Bone marrow (tissue), 2 donors: ENCODE measurements at regions not wholly inside any gene's neighbourhood (a gene's known extent, or its start where the extent isn't known, plus 50 kb on each side); places are given as distances from the start of the nearest gene placed in this dataset.

Experiments
- DNase-seq, 2 donors: peaks; one replicate each; lab custom pipeline; 2025; lab: John Stamatoyannopoulos, UW

- no peak for DNase-seq
Observed at GRCh38 chr9:107994648-107995047, 505.1 kb upstream of the KLF4 start.

- no peak for DNase-seq
Observed at GRCh38 chr9:107992271-107992670, 502.7 kb upstream of the KLF4 start.

DNA sequence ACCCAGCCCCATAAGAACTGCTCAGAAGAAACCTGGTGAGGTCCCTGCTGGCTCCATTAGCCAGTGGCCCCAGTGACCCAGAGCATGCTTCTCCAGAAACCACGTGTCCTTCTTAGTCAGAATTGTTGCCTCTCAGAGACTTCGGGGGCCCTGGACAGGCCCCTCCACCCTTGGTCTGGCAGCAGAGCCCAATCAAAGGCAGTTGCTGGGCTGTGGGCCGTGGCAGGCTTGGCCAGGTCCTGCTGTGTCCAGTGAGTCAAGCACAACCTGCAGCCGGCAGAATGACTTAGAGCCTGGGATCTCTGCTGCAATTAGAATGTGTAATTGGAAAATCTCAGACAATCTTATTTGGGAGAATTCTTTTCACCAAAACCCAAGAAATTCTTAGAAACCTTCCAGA, 502.0 kb upstream of the KLF4 start:
- DNase-seq = no peak

- no peak for DNase-seq
Observed at GRCh38 chr9:107989544-107989943, 500.0 kb upstream of the KLF4 start.

DNA sequence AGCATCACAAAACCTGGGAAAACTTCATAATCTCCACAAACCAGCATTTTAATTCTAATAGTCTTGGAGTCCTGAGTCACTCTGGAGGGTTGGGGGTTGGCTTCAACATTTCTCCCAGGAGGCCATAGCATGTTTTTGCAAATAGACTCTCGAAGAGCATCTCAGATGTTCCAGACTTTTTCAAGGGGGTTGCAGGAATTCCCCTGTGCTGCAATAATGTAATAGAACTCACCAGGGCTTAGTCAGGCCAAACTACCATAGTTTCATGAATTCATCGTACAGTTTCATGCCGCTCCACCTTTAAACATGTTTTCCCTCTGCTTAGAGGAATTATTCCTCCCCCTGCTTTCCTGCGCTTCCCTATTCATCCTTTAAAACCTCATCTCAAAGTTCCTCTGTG, 499.5 kb upstream of the KLF4 start:
- DNase-seq = no peak

GRCh38 chr9:107984956-107985355, 495.4 kb upstream of the KLF4 start:
- no peak for DNase-seq

DNA sequence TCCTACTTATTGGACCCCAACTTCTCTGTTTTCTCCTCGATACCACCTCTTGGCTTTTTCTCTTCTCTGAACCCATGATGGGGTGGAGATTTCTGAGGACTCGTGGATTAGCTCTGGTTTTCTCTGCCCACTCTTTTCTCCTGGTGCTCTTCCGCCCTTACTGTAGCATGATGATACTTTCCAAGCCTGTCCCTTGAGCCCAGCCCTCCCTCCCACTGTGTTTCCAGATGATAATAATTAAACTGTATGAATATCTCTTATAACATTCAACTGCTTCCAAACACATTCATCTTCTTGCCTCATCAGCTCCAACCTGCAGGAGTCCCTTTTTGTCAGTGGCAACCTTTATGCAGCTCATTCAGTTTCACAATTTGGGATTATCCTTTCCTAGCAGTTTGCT, 494.2 kb upstream of the KLF4 start:
- no peak for DNase-seq

DNA sequence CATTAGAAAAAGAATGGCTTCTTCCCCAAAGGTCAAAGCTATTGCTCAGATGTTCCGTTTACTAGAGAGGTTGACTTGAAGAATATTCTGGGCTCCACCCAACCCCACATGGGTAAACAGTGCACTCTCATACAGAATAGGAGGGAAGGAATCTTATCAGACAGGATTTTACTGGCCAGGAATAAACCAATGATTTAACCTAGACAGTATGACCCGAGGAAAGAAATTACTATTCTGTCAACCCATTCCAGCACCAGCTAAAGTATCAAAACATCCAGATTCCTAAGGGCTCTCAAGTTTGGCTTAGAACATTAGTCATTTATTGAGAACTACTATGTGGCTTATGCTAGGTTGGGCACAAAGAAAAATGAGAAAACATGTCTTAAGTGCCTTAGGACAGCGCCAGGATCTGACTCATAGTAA, 493.6 kb upstream of the KLF4 start:
- DNase-seq = no peak

- DNase-seq = no peak
Observed at GRCh38 chr9:107982745-107983144, 493.2 kb upstream of the KLF4 start.

DNA sequence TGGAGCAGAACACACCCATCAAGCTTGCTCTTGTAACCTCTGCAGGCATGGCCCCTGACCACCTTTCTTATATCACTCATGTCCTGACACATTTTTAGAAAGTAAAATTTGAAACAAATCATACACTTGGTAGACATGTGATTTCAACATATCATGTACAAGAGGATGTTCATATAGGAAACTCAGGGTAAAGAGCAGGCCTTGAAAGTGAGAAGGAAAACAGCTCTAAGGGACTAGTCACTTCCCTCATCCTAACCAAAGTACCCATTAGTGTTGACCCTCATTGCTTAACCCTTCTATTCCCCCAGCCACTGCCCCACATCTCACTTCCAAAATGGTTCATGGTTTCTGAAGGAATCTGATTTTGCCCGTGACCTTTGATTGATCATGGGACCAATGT, 492.4 kb upstream of the KLF4 start:
- DNase-seq = no peak

DNA sequence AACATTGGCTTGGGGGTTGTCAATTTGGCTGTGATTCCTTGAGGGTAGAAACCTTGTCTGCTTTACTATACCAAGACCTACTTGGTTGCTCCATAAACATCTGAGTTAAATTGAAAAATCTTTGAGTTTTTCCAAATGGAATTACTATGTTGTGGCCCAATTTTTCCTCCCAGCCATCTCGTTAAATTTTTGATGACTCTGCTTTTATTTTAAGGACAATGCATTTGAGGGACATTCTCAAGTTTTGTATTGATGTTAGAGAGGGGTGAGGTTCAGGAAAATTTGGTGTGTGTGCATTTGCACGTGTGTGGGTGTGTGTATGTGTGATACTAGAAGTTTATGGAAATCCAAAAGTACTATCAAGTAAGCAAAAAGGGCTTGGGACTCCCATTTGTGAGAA, 491.4 kb upstream of the KLF4 start:
- no peak for DNase-seq

- peak in 1 of 2 donors; percentile 9 for DNase-seq
Observed at GRCh38 chr9:107976767-107977166, 487.2 kb upstream of the KLF4 start.

GRCh38 chr9:107975426-107976010, 485.9 kb upstream of the KLF4 start:
- DNase-seq = no peak

GRCh38 chr9:107973451-107973850, 483.9 kb upstream of the KLF4 start:
- DNase-seq = no peak

DNA sequence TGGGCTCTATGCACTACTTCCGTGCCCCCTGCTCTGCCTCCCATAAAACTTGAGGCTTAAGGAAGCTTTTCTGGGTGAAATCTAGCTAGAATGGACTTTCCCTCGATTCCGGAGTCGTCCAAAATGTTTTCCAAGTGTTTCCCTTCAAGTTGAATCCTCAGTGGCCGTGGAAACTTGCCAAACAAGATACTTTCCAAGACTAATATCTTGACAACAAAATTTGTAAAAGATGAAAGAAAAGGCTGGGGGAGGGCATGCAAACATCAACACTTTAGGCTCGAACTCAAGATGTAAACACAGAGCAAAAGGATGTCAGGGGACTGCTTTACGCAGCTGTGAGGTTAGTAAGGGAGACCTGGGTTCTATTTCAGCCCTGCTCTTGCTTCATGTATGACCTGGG, 482.8 kb upstream of the KLF4 start:
- no peak for DNase-seq

- DNase-seq = no peak
Observed at GRCh38 chr9:107971241-107971640, 481.7 kb upstream of the KLF4 start.

- no peak for DNase-seq
Observed at GRCh38 chr9:107970726-107971125, 481.2 kb upstream of the KLF4 start.

DNA sequence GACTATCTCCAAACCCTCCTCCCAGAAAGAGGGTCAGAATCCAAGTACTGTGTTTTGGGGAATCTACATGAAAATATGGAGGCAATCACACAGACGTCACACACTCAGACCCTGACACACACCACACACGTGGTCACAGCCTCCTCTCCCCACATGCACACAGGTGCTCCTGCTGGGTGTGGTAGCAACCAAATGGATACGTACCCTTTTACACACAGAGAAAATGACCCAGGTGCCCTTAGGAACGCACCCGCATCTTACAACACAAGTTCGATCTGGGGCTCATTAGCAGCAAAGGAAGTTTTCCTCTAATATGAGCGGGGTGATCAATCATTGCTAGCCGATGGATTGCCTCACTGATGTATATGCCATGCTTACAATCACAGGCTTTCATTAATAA, 480.2 kb upstream of the KLF4 start:
- DNase-seq = no peak

DNA sequence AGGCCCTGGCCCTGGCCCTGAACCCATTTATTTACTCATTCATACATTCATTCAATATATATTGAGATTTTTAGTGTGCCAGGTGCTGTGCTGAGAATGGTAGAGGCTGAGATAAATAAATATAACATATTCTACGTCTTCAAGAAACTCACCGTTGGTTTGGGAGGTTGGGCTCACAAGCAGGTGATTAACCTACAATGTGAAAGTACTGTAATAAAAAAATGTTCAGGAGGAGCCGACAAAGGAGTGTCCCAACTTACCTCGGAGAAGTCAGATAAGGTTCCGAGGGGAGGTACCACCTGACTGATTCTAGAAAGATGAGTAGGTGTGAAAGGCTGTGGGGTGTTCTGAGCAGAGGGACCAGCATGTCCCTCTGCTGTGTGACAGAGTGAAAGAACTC, 479.6 kb upstream of the KLF4 start:
- no peak for DNase-seq

GRCh38 chr9:107963246-107963645, 473.7 kb upstream of the KLF4 start:
- no peak for DNase-seq

DNA sequence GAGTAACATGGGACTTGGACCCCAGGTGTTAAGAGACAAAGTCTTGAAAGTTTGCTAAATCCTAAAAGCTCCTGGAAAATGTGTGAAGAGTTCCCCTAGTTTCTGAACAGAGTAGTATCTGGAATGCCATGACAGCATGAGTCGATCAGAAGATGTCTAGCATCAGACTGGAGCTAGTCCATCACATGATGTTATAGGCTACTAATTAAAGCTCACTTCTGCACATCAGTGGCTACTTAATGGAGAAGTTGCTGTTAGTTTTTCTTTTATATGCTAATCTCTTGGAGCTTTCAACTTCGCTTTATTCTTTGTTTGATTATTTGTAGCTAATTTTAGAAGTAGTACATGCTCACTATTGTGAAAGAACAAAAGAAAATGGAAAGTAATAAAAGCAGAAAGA, 471.3 kb upstream of the KLF4 start:
- DNase-seq = no peak

DNA sequence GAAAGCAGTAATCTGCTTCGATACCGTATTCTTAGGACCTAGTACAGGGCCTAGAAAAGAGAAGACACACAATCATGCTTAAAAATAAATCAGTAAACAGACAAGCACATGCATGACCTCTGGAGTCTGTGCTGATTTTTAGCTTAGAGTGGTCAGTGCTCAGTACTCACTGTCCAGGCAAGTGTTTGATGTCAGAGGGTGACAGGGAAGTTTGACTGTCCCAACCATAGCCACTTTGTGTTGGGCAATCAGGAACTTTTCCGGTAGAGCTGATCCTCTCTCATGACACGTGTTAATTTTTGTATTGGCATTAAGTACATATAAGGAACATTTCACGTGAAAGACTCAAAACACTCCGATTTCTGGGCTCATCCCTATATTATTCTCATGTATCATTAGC, 464.7 kb upstream of the KLF4 start:
- DNase-seq = no peak

- DNase-seq = no peak
Observed at GRCh38 chr9:107953556-107954125, 464.1 kb upstream of the KLF4 start.

- no peak for DNase-seq
Observed at GRCh38 chr9:107952773-107953172, 463.2 kb upstream of the KLF4 start.
